OCI-LY3 (cell line): ENCODE measurements at regions not wholly inside any gene's neighbourhood (a gene's known extent, or its start where the extent isn't known, plus 50 kb on each side); places are given as distances from the start of the nearest gene placed in this dataset.
"Not testable (repeated sequence)": the region's sequence is repeated elsewhere in the genome, so short reads cannot be mapped to it uniquely, and the experiment has no call there.

Source experiments
- H2AFZ ChIP-seq: fragments of 200-600, 300-600 bp; shearing (Covaris generic); 2 replicates; pipeline ENCODE4 v1.6.0; 2014; ENCODE audit warnings: antibody characterized with exemption, low read depth, low read length
- H3K27ac ChIP-seq: fragments of 200-600, 300-600 bp; sonication (generic); 2 replicates; pipeline ENCODE4 v1.5.1; 2014; ENCODE audit warnings: mild to moderate bottlenecking, low read length, moderate library complexity, mixed read lengths
- H3K27me3 ChIP-seq: fragments of 200-600, 300-600 bp; sonication (generic); 2 replicates; pipeline ENCODE4 v1.6.1; 2014; ENCODE audit warnings: low read depth, low read length, mixed read lengths
- H3K36me3 ChIP-seq: fragments of 200-600, 300-600 bp; sonication (generic); replicated peaks from 2 replicates; pipeline ENCODE3; 2014; ENCODE audit warnings: low read depth, low read length, mixed read lengths
- H3K4me1 ChIP-seq: fragments of 300-600, 200-600 bp; sonication (generic); 2 replicates; pipeline ENCODE4 v1.6.1; 2014; ENCODE audit warnings: low read length, mixed read lengths
- H3K4me2 ChIP-seq: fragments of 200-600, 300-600 bp; sonication (generic); 2 replicates; pipeline ENCODE4 v1.6.1; 2014; ENCODE audit warnings: low read length, mixed read lengths
- H3K4me3 ChIP-seq: fragments of 300-600, 200-600 bp; sonication (generic); 2 replicates; pipeline ENCODE4 v1.5.1; 2014; ENCODE audit warnings: antibody characterized with exemption, mild to moderate bottlenecking, low read length, moderate library complexity
- H3K79me2 ChIP-seq: fragments of 300-600, 200-600 bp; shearing (Covaris generic); 2 replicates; pipeline ENCODE4 v1.6.1; 2014; ENCODE audit warnings: mild to moderate bottlenecking, low read length, mixed read lengths
- H3K9ac ChIP-seq: fragments of 300-600, 200-600 bp; shearing (Covaris generic); 2 replicates; pipeline ENCODE4 v1.6.0; 2014; ENCODE audit warnings: mild to moderate bottlenecking, low read length, moderate library complexity
- H3K9me3 ChIP-seq: fragments of 200-600, 300-600 bp; shearing (Covaris generic); 2 replicates; pipeline ENCODE4 v1.6.1; 2014; ENCODE audit warnings: low read length, mixed read lengths; ENCODE audit not compliant: insufficient read depth
- H4K20me1 ChIP-seq: fragments of 200-600, 300-600 bp; sonication (generic); 2 replicates; pipeline ENCODE4 v1.6.1; 2016; ENCODE audit warnings: low read length, mixed read lengths; ENCODE audit not compliant: insufficient read depth
- CTCF ChIP-seq: fragments of 200-600, 300-600 bp; sonication (generic); IDR thresholded peaks from 2 replicates; pipeline ENCODE4 v1.5.1; 2014; ENCODE audit warnings: antibody characterized with exemption, low read length, low read depth
- EZH2phosphoT487 ChIP-seq: fragments of 200-600 bp; shearing (Covaris generic); IDR thresholded peaks from 2 replicates; pipeline ENCODE4 v1.6.1; 2018; ENCODE audit warnings: antibody characterized with exemption, mixed run types, low read depth

- Histone ChIP-seq H3K36me3 (no peaks in the 10 kb centered on the region), H3K4me2 (no peak overlapping the region), H3K9me3 (no peaks in the 10 kb centered on the region), H3K9ac (no peak overlapping the region), H3K4me1 (no peaks in the 10 kb centered on the region), H3K27me3 (peaks cover 33% of the 10 kb centered on the region), H3K79me2 (no peaks in the 10 kb centered on the region), H2AFZ (no peak overlapping the region), H3K4me3 (no peak overlapping the region), H3K27ac (no peak overlapping the region), H4K20me1 (no peaks in the 10 kb centered on the region)
- TF ChIP-seq CTCF (no peak), EZH2phosphoT487 (no peak)
Observed at GRCh38 chr6:157744102-157744601, 78.9 kb upstream of the SNX9 start.

- no peak overlapping the region for H3K4me2 ChIP-seq
- H3K4me3 ChIP-seq, result no peak overlapping the region
- H4K20me1 ChIP-seq, result no peaks in the 10 kb centered on the region
- no peaks in the 10 kb centered on the region for H3K9me3 ChIP-seq
- no peak overlapping the region for H3K9ac ChIP-seq
- no peaks in the 10 kb centered on the region for H3K36me3 ChIP-seq
- H3K27ac ChIP-seq, result no peak overlapping the region
- H2AFZ ChIP-seq, result no peak overlapping the region
- TF ChIP-seq CTCF, result no peak
- no peak for TF ChIP-seq EZH2phosphoT487
- no peaks in the 10 kb centered on the region for H3K79me2 ChIP-seq
- H3K27me3 ChIP-seq, result peaks cover 52% of the 10 kb centered on the region
- H3K4me1 ChIP-seq, result peaks cover 8% of the 10 kb centered on the region
Observed at GRCh38 chr6:157746897-157747296, 76.1 kb upstream of the SNX9 start.

- H3K9me3 ChIP-seq, result no peaks in the 10 kb centered on the region
- no peak overlapping the region for H2AFZ ChIP-seq
- no peak overlapping the region for H3K4me2 ChIP-seq
- peaks cover 54% of the 10 kb centered on the region for H3K27me3 ChIP-seq
- H3K9ac ChIP-seq, result no peak overlapping the region
- H3K27ac ChIP-seq, result no peak overlapping the region
- H4K20me1 ChIP-seq, result no peaks in the 10 kb centered on the region
- no peak for TF ChIP-seq CTCF
- no peak for TF ChIP-seq EZH2phosphoT487
- no peak overlapping the region for H3K4me3 ChIP-seq
- peaks cover 12% of the 10 kb centered on the region for H3K4me1 ChIP-seq
- no peaks in the 10 kb centered on the region for H3K36me3 ChIP-seq
- no peaks in the 10 kb centered on the region for H3K79me2 ChIP-seq
Observed at GRCh38 chr6:157747370-157747769, 75.7 kb upstream of the SNX9 start.

- no peaks in the 10 kb centered on the region for H3K79me2 ChIP-seq
- H3K9ac ChIP-seq, result no peak overlapping the region
- no peaks in the 10 kb centered on the region for H4K20me1 ChIP-seq
- H3K4me3 ChIP-seq, result no peak overlapping the region
- H3K36me3 ChIP-seq, result no peaks in the 10 kb centered on the region
- no peak for TF ChIP-seq EZH2phosphoT487
- no peak for TF ChIP-seq CTCF
- no peak overlapping the region for H2AFZ ChIP-seq
- H3K4me2 ChIP-seq, result no peak overlapping the region
- H3K9me3 ChIP-seq, result 0 out of 2 replicates have a peak, but pooled peaks cover 3% of the 10 kb centered on the region
- no peak overlapping the region for H3K27ac ChIP-seq
- peaks cover 13% of the 10 kb centered on the region for H3K4me1 ChIP-seq
- peaks cover 67% of the 10 kb centered on the region for H3K27me3 ChIP-seq
Observed at GRCh38 chr6:157748839-157749571, 74.0 kb upstream of the SNX9 start.

- H3K4me1 ChIP-seq, result peaks cover 18% of the 10 kb centered on the region
- not testable (repeated sequence) for H2AFZ ChIP-seq, H3K4me3 ChIP-seq, H3K27ac ChIP-seq, H3K4me2 ChIP-seq, H3K79me2 ChIP-seq, H3K36me3 ChIP-seq, H3K9me3 ChIP-seq, H3K9ac ChIP-seq, H4K20me1 ChIP-seq
- peaks cover 78% of the 10 kb centered on the region for H3K27me3 ChIP-seq
Observed at GRCh38 chr6:157750973-157751372, 72.1 kb upstream of the SNX9 start.
